Astrocyte (in vitro differentiated cells and primary cell): ENCODE measurements at regions not wholly inside any gene's neighbourhood (a gene's known extent, or its start where the extent isn't known, plus 50 kb on each side); places are given as distances from the start of the nearest gene placed in this dataset.

Source experiments
- EZH2 ChIP-seq: IDR thresholded peaks from 2 replicates; pipeline ENCODE4 v1.6.1; 2012; ENCODE audit warnings: mild to moderate bottlenecking, low read length, inconsistent platforms; ENCODE audit not compliant: insufficient read depth
- TF ChIP-seq, protein P1 (sequence below): IDR thresholded peaks from 2 replicates; pipeline ENCODE4 v1.5.1; 2011; ENCODE audit warnings: low read depth, mild to moderate bottlenecking, inconsistent platforms, low read length, moderate library complexity; ENCODE audit not compliant: insufficient read depth

DNA sequence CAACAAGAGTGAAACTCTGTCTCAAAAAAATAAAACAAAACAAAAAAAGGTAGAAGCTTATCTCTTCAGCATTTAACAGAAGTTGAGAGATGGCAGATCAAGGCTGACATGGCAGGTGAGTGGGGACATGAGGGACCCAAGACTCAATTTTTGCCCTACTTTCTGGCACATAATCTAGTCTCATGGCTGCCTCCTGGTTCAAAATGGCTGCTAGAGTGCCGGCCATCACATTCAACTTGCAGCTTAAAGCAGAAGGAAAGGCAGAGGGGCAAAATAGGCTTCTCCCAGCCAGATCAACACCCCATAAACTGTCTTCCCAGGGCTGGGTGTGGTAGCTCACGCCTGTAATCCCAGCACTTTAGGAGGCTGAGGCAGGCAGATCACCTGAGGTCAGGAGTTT lies 784.9 kb downstream of the MED13L start:
- TF ChIP-seq, protein P1, sequence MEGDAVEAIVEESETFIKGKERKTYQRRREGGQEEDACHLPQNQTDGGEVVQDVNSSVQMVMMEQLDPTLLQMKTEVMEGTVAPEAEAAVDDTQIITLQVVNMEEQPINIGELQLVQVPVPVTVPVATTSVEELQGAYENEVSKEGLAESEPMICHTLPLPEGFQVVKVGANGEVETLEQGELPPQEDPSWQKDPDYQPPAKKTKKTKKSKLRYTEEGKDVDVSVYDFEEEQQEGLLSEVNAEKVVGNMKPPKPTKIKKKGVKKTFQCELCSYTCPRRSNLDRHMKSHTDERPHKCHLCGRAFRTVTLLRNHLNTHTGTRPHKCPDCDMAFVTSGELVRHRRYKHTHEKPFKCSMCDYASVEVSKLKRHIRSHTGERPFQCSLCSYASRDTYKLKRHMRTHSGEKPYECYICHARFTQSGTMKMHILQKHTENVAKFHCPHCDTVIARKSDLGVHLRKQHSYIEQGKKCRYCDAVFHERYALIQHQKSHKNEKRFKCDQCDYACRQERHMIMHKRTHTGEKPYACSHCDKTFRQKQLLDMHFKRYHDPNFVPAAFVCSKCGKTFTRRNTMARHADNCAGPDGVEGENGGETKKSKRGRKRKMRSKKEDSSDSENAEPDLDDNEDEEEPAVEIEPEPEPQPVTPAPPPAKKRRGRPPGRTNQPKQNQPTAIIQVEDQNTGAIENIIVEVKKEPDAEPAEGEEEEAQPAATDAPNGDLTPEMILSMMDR, result no peak
- TF ChIP-seq EZH2, result no peak
